GM12875 (cell line): ENCODE measurements at regions not wholly inside any gene's neighbourhood (a gene's known extent, or its start where the extent isn't known, plus 50 kb on each side); places are given as distances from the start of the nearest gene placed in this dataset.

ENCODE experiments used
- H3K4me3 ChIP-seq: one replicate; pipeline ENCODE4 v1.5.1; 2011; ENCODE audit warnings: low read depth, low read length, control low read depth
- CTCF ChIP-seq: IDR thresholded peaks from 2 replicates; pipeline ENCODE4 v1.5.1; 2011; ENCODE audit warnings: low read depth, mild to moderate bottlenecking, control low read depth, inconsistent platforms, low read length, moderate library complexity, borderline replicate concordance; ENCODE audit not compliant: insufficient read depth

GRCh38 chr12:92528097-92528496 lies 174.7 kb upstream of the PLEKHG7 start:
- H3K4me3 ChIP-seq = no peak overlapping the region
- TF ChIP-seq CTCF = no peak

DNA sequence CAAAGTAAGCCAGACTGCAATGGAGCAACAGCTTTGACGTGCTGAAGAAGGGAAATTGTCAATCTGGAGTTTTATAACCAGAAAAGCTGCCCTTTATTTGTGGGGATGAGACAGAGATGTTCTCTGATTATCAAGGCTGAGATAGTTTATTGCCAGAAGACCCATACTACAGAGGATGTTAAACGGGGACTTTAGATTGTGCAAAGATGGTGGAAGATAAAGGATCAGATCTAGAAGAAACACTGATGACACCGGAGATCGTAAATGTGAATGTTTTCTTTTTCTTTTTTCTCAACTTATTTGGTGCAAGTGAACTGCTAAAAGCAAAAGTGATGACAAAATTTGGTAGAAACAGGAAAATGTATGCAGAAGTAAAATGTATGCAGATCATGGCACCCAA lies 178.3 kb upstream of the PLEKHG7 start:
- TF ChIP-seq CTCF = no peak
- H3K4me3 ChIP-seq = no peak overlapping the region

DNA sequence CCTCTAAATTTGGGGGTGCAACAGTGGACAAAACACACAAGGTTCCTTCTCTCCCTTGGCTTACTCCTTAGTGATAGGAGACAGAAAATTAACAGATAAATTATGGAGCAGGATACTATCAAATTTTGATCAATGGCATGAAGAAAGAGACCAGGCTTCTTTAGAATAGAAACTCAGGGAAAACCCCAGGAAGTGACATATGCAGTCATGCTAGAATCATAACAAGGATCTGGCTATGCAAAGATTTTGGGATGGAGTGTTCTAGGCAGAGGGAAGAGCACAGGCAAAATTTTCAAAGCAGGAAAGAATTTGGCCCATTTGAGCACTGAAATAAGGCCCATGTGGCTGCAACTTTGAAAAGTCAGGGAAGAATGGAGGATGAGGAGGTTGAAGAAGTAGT lies 182.3 kb upstream of the PLEKHG7 start:
- no peak overlapping the region for H3K4me3 ChIP-seq
- TF ChIP-seq CTCF = no peak

DNA sequence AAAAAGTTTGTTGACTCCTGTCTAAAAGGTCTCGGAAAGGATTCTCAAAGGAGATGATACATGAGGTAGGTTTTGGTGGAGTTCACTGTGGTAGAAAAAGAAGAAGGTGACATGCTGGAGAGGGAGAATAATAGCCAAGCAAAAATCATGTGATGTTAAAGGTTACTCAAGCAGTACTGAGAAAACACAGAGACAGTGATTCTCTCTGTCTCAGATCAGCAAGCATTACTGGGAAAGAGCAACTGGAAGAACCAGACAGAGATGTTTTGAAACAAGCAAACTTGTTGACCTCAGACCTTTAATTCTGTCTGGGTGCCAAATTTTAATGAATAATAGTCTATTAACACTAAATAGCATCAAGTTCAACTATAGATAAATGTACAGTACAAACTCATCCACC lies 183.5 kb upstream of the PLEKHG7 start:
- H3K4me3 ChIP-seq = no peak overlapping the region
- no peak for TF ChIP-seq CTCF

- TF ChIP-seq CTCF = no peak
- H3K4me3 ChIP-seq = no peak overlapping the region
Measured at GRCh38 chr12:92518071-92518470, 184.7 kb upstream of the PLEKHG7 start.

DNA sequence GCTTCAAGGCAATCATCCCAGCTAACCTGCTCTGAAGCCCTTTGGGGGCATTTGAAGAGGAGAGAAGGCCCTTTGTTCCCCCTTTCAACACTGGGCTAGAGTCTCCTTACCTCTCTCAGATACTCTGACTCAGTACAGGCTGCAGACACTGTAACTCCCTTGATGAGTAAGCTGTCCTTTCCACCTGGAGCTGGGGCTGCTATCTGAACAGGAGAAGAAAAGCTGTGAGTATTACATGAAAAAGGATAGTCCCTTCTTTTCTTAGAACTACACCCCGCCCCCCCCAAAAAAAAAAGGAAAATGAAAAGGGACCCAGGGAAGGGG lies 186.6 kb upstream of the PLEKHG7 start:
- no peak overlapping the region for H3K4me3 ChIP-seq
- TF ChIP-seq CTCF = no peak

DNA sequence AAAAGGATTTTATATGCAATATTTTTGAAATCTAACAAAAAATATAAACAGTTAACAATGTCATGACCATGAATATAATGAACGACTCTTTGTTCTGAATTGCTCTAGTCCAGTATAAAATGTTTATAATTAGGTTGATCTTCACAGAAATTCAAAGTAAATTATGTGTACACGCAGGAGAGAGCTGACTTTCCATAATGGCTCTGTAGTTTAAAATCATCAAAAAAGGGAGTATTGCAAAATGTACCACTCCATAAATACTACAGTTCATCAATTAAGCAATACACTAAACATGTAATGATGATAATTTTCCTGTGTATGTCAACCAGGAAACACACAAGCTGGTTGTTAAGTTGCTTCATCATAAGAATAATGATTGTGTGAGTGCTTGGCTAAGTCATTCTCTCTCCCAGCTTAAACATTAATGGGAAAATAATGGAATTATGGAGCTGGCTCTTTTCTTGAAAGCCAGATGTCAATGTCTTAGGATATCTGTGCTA lies 189.5 kb upstream of the PLEKHG7 start:
- H3K4me3 ChIP-seq = no peak overlapping the region
- no peak for TF ChIP-seq CTCF
